MCF 10A (cell line): ENCODE measurements at regions not wholly inside any gene's neighbourhood (a gene's known extent, or its start where the extent isn't known, plus 50 kb on each side); places are given as distances from the start of the nearest gene placed in this dataset.
"Not testable (repeated sequence)": the region's sequence is repeated elsewhere in the genome, so short reads cannot be mapped to it uniquely, and the experiment has no call there.

Experiments used
- BruUV-seq: library from RNA; stranded (reverse); fragments of 400-500 nt; replicated peaks from 2 replicates; lab custom pipeline; 2021; lab: Mats Ljungman, UMichigan
- CTCF ChIA-PET: fragments of 300-600 bp; sonication (Branson Sonifier 250); formaldehyde crosslinking; extraction: SDS; loops from one replicate; lab custom pipeline; 2021; ENCODE audit warnings: antibody characterized with exemption, inconsistent platforms; lab: Yijun Ruan, JAX
- POLR2A ChIA-PET: fragments of 300-600, 350-650 bp; sonication (Branson Sonifier 250); formaldehyde crosslinking; extraction: SDS; loops from one replicate; lab custom pipeline; 2020; ENCODE audit warnings: antibody characterized with exemption, inconsistent platforms; lab: Yijun Ruan, JAX
- DNase-seq: peaks from one replicate; pipeline ENCODE4 v3.0.0-alpha.2; 2018; ENCODE audit not compliant: unreplicated experiment
- H3K27ac Mint-ChIP-seq: one replicate; pipeline ENCODE4 v1.8.0; 2022; ENCODE audit warnings: mild to moderate bottlenecking, low read depth, mixed read lengths; ENCODE audit not compliant: unreplicated experiment
- H3K27me3 Mint-ChIP-seq: one replicate; pipeline ENCODE4 v1.8.0; 2022; ENCODE audit warnings: mixed read lengths; ENCODE audit not compliant: insufficient read depth, unreplicated experiment
- H3K36me3 Mint-ChIP-seq: one replicate; pipeline ENCODE4 v1.8.0; 2022; ENCODE audit warnings: mild to moderate bottlenecking, moderate library complexity, mixed read lengths; ENCODE audit not compliant: insufficient read depth, unreplicated experiment
- H3K4me1 Mint-ChIP-seq: one replicate; pipeline ENCODE4 v1.8.0; 2022; ENCODE audit warnings: mixed read lengths; ENCODE audit not compliant: insufficient read depth, unreplicated experiment
- H3K4me3 Mint-ChIP-seq: one replicate; pipeline ENCODE4 v1.8.0; 2022; ENCODE audit warnings: mild to moderate bottlenecking, moderate library complexity, mixed read lengths; ENCODE audit not compliant: unreplicated experiment
- H3K9me3 Mint-ChIP-seq: one replicate; pipeline ENCODE4 v1.8.0; 2022; ENCODE audit warnings: mixed read lengths; ENCODE audit not compliant: unreplicated experiment
- intact Hi-C: fragments of 100-400 bp; cut with micrococcal nuclease; formaldehyde crosslinking; loops from 2 replicates; pipeline ENCODE4 v1.14.1; 2022
- TF ChIP-seq, protein P1 (sequence below): fragments of 200-600 bp; IDR thresholded peaks from one replicate; pipeline ENCODE4 v1.8.0; 2022; ENCODE audit warnings: antibody characterized with exemption, mild to moderate bottlenecking; ENCODE audit not compliant: unreplicated experiment

DNA sequence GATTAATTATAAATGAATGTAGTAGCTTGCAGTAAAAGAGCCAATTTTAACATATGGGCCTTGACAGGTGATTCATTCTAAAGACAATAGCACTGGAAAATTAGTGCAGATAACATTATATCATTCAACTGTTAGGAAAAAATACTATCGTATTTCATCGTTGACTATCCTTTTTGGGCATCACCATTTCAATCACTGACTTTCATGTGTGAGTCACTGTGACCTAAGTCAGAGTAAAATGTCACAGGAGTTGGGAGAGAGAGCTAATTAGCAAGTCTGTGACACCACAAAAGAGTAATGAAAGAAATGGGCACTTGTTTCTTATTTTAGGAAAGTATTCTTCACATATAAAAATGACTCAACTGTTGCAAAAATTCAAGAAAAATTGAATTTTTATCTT is 253.8 kb upstream of the CNTN5 start:
- Mint-ChIP-seq H3K36me3 (no peaks in the 10 kb centered on the region), H3K4me1 (no peaks in the 10 kb centered on the region), H3K9me3 (no peaks in the 10 kb centered on the region), H3K27me3 (no peaks in the 10 kb centered on the region), H3K27ac (no peak overlapping the region), H3K4me3 (no peak overlapping the region)
- intact Hi-C loops = no loop called here
- no TSS peak for BruUV-seq
- ChIA-PET POLR2A (no interaction called here), CTCF (no interaction called here)
- TF ChIP-seq, protein P1, sequence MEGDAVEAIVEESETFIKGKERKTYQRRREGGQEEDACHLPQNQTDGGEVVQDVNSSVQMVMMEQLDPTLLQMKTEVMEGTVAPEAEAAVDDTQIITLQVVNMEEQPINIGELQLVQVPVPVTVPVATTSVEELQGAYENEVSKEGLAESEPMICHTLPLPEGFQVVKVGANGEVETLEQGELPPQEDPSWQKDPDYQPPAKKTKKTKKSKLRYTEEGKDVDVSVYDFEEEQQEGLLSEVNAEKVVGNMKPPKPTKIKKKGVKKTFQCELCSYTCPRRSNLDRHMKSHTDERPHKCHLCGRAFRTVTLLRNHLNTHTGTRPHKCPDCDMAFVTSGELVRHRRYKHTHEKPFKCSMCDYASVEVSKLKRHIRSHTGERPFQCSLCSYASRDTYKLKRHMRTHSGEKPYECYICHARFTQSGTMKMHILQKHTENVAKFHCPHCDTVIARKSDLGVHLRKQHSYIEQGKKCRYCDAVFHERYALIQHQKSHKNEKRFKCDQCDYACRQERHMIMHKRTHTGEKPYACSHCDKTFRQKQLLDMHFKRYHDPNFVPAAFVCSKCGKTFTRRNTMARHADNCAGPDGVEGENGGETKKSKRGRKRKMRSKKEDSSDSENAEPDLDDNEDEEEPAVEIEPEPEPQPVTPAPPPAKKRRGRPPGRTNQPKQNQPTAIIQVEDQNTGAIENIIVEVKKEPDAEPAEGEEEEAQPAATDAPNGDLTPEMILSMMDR = no peak
- DNase-seq = no peak

DNA sequence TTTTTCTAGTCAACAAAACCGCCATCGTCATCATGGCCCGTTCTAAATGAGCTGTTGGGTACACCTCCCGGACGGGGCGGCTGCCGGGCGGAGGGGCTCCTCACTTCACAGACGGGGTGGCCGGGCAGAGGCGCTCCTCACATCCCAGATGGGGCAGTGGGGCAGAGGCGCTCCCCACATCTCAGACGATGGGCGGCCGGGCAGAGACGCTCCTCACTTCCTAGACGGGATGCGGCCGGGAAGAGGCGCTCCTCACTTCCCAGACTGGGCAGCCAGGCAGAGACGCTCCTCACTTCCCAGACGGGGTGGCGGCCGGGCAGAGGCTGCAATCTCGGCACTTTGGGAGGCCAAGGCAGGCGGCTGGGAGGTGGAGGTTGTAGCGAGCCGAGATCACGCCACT is 250.7 kb upstream of the CNTN5 start:
- H3K36me3 Mint-ChIP-seq, H3K4me3 Mint-ChIP-seq, DNase-seq, H3K4me1 Mint-ChIP-seq, H3K9me3 Mint-ChIP-seq, H3K27me3 Mint-ChIP-seq, H3K27ac Mint-ChIP-seq, BruUV-seq, intact Hi-C loops, POLR2A ChIA-PET, CTCF ChIA-PET: not testable (repeated sequence)

DNA sequence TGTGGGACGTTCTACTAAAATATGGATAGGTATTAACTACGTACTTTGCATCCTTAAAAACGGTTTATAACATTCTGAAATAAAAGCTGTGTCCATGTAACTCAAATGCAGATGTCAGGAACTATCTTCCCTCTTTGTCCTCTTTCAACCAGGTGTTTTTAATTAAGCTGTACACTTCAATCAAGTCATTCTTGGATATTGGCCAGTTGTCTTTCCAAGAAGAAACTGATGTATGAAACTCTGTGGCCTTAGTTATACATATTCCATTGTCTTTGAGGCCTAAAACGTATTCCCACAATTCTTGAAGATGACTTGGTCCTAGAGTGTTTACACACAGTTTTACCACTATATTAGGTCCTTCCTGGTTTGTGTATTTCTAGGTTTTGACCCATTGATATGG is 249.0 kb upstream of the CNTN5 start:
- H3K27me3 Mint-ChIP-seq = peaks cover 11% of the 10 kb centered on the region
- no peak overlapping the region for H3K27ac Mint-ChIP-seq
- H3K4me3 Mint-ChIP-seq = no peak overlapping the region
- DNase-seq = no peak
- no peaks in the 10 kb centered on the region for H3K9me3 Mint-ChIP-seq
- CTCF ChIA-PET = no interaction called here
- no peaks in the 10 kb centered on the region for H3K36me3 Mint-ChIP-seq
- TF ChIP-seq, protein P1 = no peak
- BruUV-seq = no TSS peak
- H3K4me1 Mint-ChIP-seq = no peaks in the 10 kb centered on the region
- POLR2A ChIA-PET = no interaction called here
- intact Hi-C loops = no loop called here

DNA sequence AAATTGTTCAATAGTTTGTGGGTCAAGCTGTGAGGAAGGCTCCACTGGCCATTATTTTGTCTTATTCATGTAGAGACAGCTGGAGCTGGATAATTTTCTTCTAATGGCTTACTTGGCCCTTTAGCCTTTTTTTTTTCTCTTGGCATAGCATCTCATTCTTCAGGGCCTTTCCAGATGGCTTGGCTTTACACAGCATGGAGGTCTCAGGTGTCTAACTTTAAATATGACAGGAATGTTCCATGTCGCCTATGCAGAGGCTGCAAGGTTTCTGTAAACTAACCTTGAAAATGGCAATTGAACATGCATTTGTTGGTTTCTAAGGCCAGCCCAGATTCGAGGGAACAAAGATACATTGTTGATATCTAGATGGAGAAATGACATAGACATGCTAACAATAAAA is 247.9 kb upstream of the CNTN5 start:
- Mint-ChIP-seq H3K27ac (no peak overlapping the region), H3K9me3 (no peaks in the 10 kb centered on the region), H3K27me3 (peaks cover 21% of the 10 kb centered on the region), H3K4me1 (no peaks in the 10 kb centered on the region), H3K36me3 (no peaks in the 10 kb centered on the region), H3K4me3 (no peak overlapping the region)
- ChIA-PET CTCF (interaction anchor here (0.6 kb wide), 1 partner anchor 1199 kb away, joined by 3 read pairs; no protein-coding TSS in a partner anchor), POLR2A (no interaction called here)
- TF ChIP-seq, protein P1 = no peak
- intact Hi-C loops = no loop called here
- no peak for DNase-seq
- BruUV-seq = no TSS peak

DNA sequence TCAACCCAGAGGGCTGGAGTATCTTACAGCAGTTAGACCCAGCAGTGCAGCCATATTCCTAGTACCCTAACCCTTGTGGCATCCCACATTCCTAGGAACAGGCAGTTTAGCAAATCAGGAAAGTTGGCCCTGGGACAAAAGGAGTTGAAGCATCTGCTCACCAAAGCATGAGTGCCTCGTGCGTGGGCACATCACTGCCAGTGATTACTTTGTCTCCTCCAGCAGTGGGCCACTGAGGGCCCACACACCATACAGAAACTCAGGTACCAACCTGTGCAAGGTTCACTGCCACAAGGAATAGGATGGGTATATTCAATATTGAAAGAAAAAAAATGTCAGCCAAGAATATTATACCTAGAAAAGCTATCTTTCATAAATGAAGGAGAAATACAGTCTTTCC is 227.5 kb upstream of the CNTN5 start:
- Mint-ChIP-seq H3K4me3 (no peak overlapping the region), H3K27me3 (peaks cover 11% of the 10 kb centered on the region), H3K36me3 (no peaks in the 10 kb centered on the region), H3K9me3 (no peaks in the 10 kb centered on the region), H3K4me1 (no peaks in the 10 kb centered on the region), H3K27ac (no peak overlapping the region)
- POLR2A ChIA-PET = no interaction called here
- no peak for DNase-seq
- TF ChIP-seq, protein P1 = no peak
- intact Hi-C loops = no loop called here
- no TSS peak for BruUV-seq
- CTCF ChIA-PET = no interaction called here
